Suprapubic skin (tissue), 3 donors: ENCODE measurements at regions not wholly inside any gene's neighbourhood (a gene's known extent, or its start where the extent isn't known, plus 50 kb on each side); places are given as distances from the start of the nearest gene placed in this dataset.

Source experiments
- POLR2AphosphoS5 ChIP-seq, 3 donors: sonication (generic); formaldehyde crosslinking; IDR thresholded peaks; one replicate each; pipeline ENCODE4 v1.6.1; 2017; ENCODE audit warnings: antibody characterized with exemption in 3 of 3
- TF ChIP-seq, protein P1 (sequence below), 2 donors: fragments of 200-600 bp in 1 of 2; fragments of 450-650 bp in 1 of 2; sonication (generic) in 1 of 2; IDR thresholded peaks; one replicate each; pipeline ENCODE4 v1.5.1; 2016 to 2019; ENCODE audit warnings: antibody characterized with exemption in 2 of 2, mild to moderate bottlenecking in 1 of 2, moderate library complexity in 1 of 2

DNA sequence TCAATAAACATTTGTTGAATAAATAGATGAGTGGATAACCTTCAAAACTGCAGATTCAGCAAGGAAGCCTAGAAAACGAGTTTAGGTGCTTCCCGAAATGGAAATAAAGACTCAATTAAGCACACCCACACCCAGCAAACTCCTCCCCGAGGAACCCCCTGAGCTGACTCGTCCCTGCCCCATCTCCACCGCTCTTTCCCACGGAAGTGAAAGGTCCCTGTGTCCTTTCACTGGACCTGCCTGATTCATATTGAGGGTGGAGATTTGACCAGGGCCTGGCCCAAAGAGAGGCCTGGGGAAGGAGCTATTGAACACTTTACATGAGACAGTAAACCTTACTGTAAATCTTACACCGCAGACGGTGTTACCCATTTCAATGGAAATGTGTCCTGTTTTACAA is 129.1 kb downstream of the CPZ start:
- TF ChIP-seq POLR2AphosphoS5 (IDR thresholded peaks at IDR 0.05) = no peak
- TF ChIP-seq, protein P1, sequence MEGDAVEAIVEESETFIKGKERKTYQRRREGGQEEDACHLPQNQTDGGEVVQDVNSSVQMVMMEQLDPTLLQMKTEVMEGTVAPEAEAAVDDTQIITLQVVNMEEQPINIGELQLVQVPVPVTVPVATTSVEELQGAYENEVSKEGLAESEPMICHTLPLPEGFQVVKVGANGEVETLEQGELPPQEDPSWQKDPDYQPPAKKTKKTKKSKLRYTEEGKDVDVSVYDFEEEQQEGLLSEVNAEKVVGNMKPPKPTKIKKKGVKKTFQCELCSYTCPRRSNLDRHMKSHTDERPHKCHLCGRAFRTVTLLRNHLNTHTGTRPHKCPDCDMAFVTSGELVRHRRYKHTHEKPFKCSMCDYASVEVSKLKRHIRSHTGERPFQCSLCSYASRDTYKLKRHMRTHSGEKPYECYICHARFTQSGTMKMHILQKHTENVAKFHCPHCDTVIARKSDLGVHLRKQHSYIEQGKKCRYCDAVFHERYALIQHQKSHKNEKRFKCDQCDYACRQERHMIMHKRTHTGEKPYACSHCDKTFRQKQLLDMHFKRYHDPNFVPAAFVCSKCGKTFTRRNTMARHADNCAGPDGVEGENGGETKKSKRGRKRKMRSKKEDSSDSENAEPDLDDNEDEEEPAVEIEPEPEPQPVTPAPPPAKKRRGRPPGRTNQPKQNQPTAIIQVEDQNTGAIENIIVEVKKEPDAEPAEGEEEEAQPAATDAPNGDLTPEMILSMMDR (IDR thresholded peaks at IDR 0.05) = no peak
